ENCODE measurements at regions not wholly inside any gene's neighbourhood (a gene's known extent, or its start where the extent isn't known, plus 50 kb on each side); places are given as distances from the start of the nearest gene placed in this dataset.

- intact Hi-C loops (cut with micrococcal nuclease) (no loop called here), in situ Hi-C loops (cut with MboI; ENCODE audit: low sequenced_read_pairs) (no loop called here), dilution Hi-C loops (cut with HindIII; ENCODE audit: low sequenced_read_pairs, unreplicated experiment) (no loop called here)
- no peaks in the 10 kb centered on the region for H4K20me1 ChIP-seq (ENCODE audit: insufficient read depth, low read length)
- no peaks in the 10 kb centered on the region for H3K79me1 ChIP-seq (ENCODE audit: low read depth in 1 of 2, low read length in 2 of 2)
- peaks cover 2% of the 10 kb centered on the region; the same call in 1 of the 2 replicates for H3K27me3 ChIP-seq (ENCODE audit: control insufficient read depth, insufficient read depth, low read length)
- no peak overlapping the region for H3K4me2 ChIP-seq (ENCODE audit: low read depth, low read length)
- H4K8ac ChIP-seq (ENCODE audit: low read depth in 2 of 2, low read length in 2 of 2): no peak overlapping the region
- H3K56ac ChIP-seq (ENCODE audit: extremely low read depth, insufficient read depth, low read length): no peak overlapping the region
- H2AK9ac ChIP-seq (replicated peaks; ENCODE audit: low read depth, low read length, poor library complexity): no peak overlapping the region
- no peak overlapping the region for H3K27ac ChIP-seq (ENCODE audit: insufficient read depth, low read length)
- no peak overlapping the region for H3K4ac ChIP-seq (ENCODE audit: low read depth, low read length)
- DNase-seq: peak; percentile 11
- ChIA-PET POLR2A (ENCODE audit: unreplicated experiment) (no interaction called here), CTCF (interaction anchor here (1.0 kb wide), 1 partner anchor 14 kb away, joined by 6 read pairs; no protein-coding TSS in a partner anchor)
- no peak overlapping the region for H4K5ac ChIP-seq (ENCODE audit: low read depth, low read length)
- no peak overlapping the region for H4K91ac ChIP-seq (ENCODE audit: insufficient read depth, low read depth, low read length)
- no peak overlapping the region for H2AK5ac ChIP-seq (ENCODE audit: low read depth, low read length)
- H2AFZ ChIP-seq (replicated peaks; ENCODE audit: low read length, poor library complexity): peak overlapping the region; percentile 43
- no peak overlapping the region for H3K18ac ChIP-seq (ENCODE audit: low read depth, low read length)
- no peak overlapping the region for H3K4me3 ChIP-seq (ENCODE audit: insufficient read depth, low read depth, low read length)
- no peak overlapping the region for H2BK5ac ChIP-seq (ENCODE audit: low read depth, low read length, poor library complexity, severe bottlenecking)
- ATAC-seq (ENCODE audit: low read depth): peak; percentile 56
- no peaks in the 10 kb centered on the region for H3K4me1 ChIP-seq (ENCODE audit: control insufficient read depth, insufficient read depth, low read length)
- no peak overlapping the region for H3K14ac ChIP-seq (replicated peaks; ENCODE audit: low read depth, low read length)
- no TSS peak for BruUV-seq (replicated peaks)
- WGBS, 2 experiments (ENCODE audit: extremely low coverage in 2 of 2, insufficient read length in 1 of 2): 17% methylated on average over 3 of the region's 5 CpGs; no CpG with 5 or more reads in 1 of the 2 experiments
- H3K9me1 ChIP-seq (ENCODE audit: insufficient read depth, low read length): no peaks in the 10 kb centered on the region
- H2BK20ac ChIP-seq (ENCODE audit: low read depth, low read length): no peak overlapping the region
- H3K9me3 ChIP-seq (ENCODE audit: control insufficient read depth, insufficient read depth, low read length): no peaks in the 10 kb centered on the region
- H3K23ac ChIP-seq (ENCODE audit: low read depth, low read length): no peak overlapping the region
- H3K9ac ChIP-seq (ENCODE audit: low read depth, low read length): no peak overlapping the region
- H2BK120ac ChIP-seq (ENCODE audit: low read depth, low read length): no peak overlapping the region
- no peaks in the 10 kb centered on the region for H3K36me3 ChIP-seq (ENCODE audit: control insufficient read depth, insufficient read depth, low read length)
- no peak for TF ChIP-seq RAD21 (IDR thresholded peaks at IDR 0.05; ENCODE audit: low read length)
- TF ChIP-seq MAZ (IDR thresholded peaks at IDR 0.05; ENCODE audit: borderline replicate concordance, low read depth, low read length): no peak
- no peak for TF ChIP-seq RCOR1 (IDR thresholded peaks at IDR 0.05; ENCODE audit: insufficient replicate concordance, low read length)
- TF ChIP-seq USF2 (IDR thresholded peaks at IDR 0.05; ENCODE audit: low read depth, low read length): no peak
- TF ChIP-seq FOS (IDR thresholded peaks at IDR 0.05; ENCODE audit: low read depth, low read length): no peak
- TF ChIP-seq ELK1 (IDR thresholded peaks at IDR 0.05; ENCODE audit: borderline replicate concordance, low read depth, low read length): no peak
- TF ChIP-seq MAFK (IDR thresholded peaks at IDR 0.05; ENCODE audit: low read depth, low read length): no peak
- no peak for TF ChIP-seq SMC3 (IDR thresholded peaks at IDR 0.05; ENCODE audit: low read depth, low read length)
- no peak for TF ChIP-seq NFE2L2 (IDR thresholded peaks at IDR 0.05; ENCODE audit: low read depth, low read length)
- TF ChIP-seq RFX5 (IDR thresholded peaks at IDR 0.05; ENCODE audit: low read depth, low read length): no peak
- TF ChIP-seq MXI1 (IDR thresholded peaks at IDR 0.05; ENCODE audit: borderline replicate concordance, low read depth, low read length): no peak
- TF ChIP-seq CEBPB (IDR thresholded peaks at IDR 0.05; ENCODE audit: low read depth, low read length): no peak
- no peak for TF ChIP-seq POLR2A (IDR thresholded peaks at IDR 0.05; ENCODE audit: low read depth, low read length)
- no peak for TF ChIP-seq BHLHE40 (IDR thresholded peaks at IDR 0.05; ENCODE audit: low read depth, low read length)
- no peak for TF ChIP-seq CTCF (conservative IDR thresholded peaks at IDR 0.05; ENCODE audit: low read depth, low read length)
- TF ChIP-seq CHD1 (IDR thresholded peaks at IDR 0.05; ENCODE audit: low read depth, low read length): no peak
- no peak overlapping the region for H2BK15ac ChIP-seq (ENCODE audit: low read depth, low read length)
Observed at GRCh38 chr10:32197423-32197822, 141.2 kb upstream of the KIF5B start.

Data from IMR-90 (cell line).